Breast epithelium (tissue), 3 donors: ENCODE measurements at regions not wholly inside any gene's neighbourhood (a gene's known extent, or its start where the extent isn't known, plus 50 kb on each side); places are given as distances from the start of the nearest gene placed in this dataset.

ENCODE experiments used
- CTCF ChIP-seq, 3 donors: fragments of 450-650 bp; IDR thresholded peaks; one replicate each; pipeline ENCODE4 v1.5.1; 2016 to 2017; ENCODE audit warnings: antibody characterized with exemption in 3 of 3, mild to moderate bottlenecking in 3 of 3, moderate library complexity in 3 of 3
- POLR2A ChIP-seq: fragments of 450-650 bp; IDR thresholded peaks from one replicate; pipeline ENCODE4 v1.6.1; 2016; ENCODE audit warnings: antibody characterized with exemption, mild to moderate bottlenecking, moderate library complexity
- POLR2AphosphoS5 ChIP-seq, 3 donors: sonication (generic); formaldehyde crosslinking; IDR thresholded peaks; one replicate each; pipeline ENCODE4 v1.6.1; 2017; ENCODE audit warnings: antibody characterized with exemption in 3 of 3

- TF ChIP-seq CTCF (IDR thresholded peaks at IDR 0.05), result no peak
- TF ChIP-seq POLR2A, result no peak
- TF ChIP-seq POLR2AphosphoS5 (IDR thresholded peaks at IDR 0.05), result no peak
These were observed 155.6 kb upstream of the DAAM1 start for GRCh38 chr14:59032826-59033225.
